Lower leg skin (tissue), 3 donors: ENCODE measurements at regions not wholly inside any gene's neighbourhood (a gene's known extent, or its start where the extent isn't known, plus 50 kb on each side); places are given as distances from the start of the nearest gene placed in this dataset.

ENCODE experiments used
- POLR2A ChIP-seq, 2 donors: fragments of 450-650 bp; IDR thresholded peaks; one replicate each; pipeline ENCODE4 v1.6.1; 2016 to 2017; ENCODE audit warnings: antibody characterized with exemption in 2 of 2, mild to moderate bottlenecking in 1 of 2, moderate library complexity in 1 of 2
- TF ChIP-seq, protein P1 (sequence below), 3 donors: fragments of 450-650 bp; IDR thresholded peaks; one replicate each; pipeline ENCODE4 v1.5.1; 2016; ENCODE audit warnings: antibody characterized with exemption in 3 of 3, mild to moderate bottlenecking in 3 of 3, moderate library complexity in 2 of 3

GRCh38 chr1:178034676-178035075 is 59.2 kb upstream of the RASAL2 start:
- TF ChIP-seq, protein P1, sequence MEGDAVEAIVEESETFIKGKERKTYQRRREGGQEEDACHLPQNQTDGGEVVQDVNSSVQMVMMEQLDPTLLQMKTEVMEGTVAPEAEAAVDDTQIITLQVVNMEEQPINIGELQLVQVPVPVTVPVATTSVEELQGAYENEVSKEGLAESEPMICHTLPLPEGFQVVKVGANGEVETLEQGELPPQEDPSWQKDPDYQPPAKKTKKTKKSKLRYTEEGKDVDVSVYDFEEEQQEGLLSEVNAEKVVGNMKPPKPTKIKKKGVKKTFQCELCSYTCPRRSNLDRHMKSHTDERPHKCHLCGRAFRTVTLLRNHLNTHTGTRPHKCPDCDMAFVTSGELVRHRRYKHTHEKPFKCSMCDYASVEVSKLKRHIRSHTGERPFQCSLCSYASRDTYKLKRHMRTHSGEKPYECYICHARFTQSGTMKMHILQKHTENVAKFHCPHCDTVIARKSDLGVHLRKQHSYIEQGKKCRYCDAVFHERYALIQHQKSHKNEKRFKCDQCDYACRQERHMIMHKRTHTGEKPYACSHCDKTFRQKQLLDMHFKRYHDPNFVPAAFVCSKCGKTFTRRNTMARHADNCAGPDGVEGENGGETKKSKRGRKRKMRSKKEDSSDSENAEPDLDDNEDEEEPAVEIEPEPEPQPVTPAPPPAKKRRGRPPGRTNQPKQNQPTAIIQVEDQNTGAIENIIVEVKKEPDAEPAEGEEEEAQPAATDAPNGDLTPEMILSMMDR (IDR thresholded peaks at IDR 0.05): no peak
- TF ChIP-seq POLR2A (IDR thresholded peaks at IDR 0.05): no peak
